A673 (cell line): ENCODE measurements at regions not wholly inside any gene's neighbourhood (a gene's known extent, or its start where the extent isn't known, plus 50 kb on each side); places are given as distances from the start of the nearest gene placed in this dataset.

ENCODE experiments used
- BruUV-seq: library from RNA; stranded (reverse); fragments of 400-500 nt; replicated peaks from 2 replicates; lab custom pipeline; 2021; lab: Mats Ljungman, UMichigan
- CTCF ChIA-PET: fragments of 300-600 bp; sonication (Branson Sonifier 250); formaldehyde crosslinking; loops from one replicate; lab custom pipeline; 2022; ENCODE audit warnings: antibody characterized with exemption; lab: Charles Lee
- POLR2A ChIA-PET: fragments of 300-600 bp; sonication (Branson Sonifier 250); formaldehyde crosslinking; loops from one replicate; lab custom pipeline; 2022; ENCODE audit warnings: antibody characterized with exemption; ENCODE audit not compliant: low non-redundant PET; lab: Charles Lee
- DNase-seq: peaks from one replicate; pipeline ENCODE4 v3.0.0-alpha.2; 2015; ENCODE audit warnings: low spot score
- H3K27ac ChIP-seq: fragments of 200-600 bp; sonication (generic); 2 replicates; pipeline ENCODE4 v1.5.1; 2016; ENCODE audit warnings: mixed run types, low read depth, mild to moderate bottlenecking, mixed read lengths, antibody characterized with exemption, low read length; ENCODE audit not compliant: poor library complexity, severe bottlenecking
- H3K27me3 ChIP-seq: fragments of 200-600 bp; sonication (generic); replicated peaks from 2 replicates; pipeline ENCODE4 v1.6.1; 2017; ENCODE audit warnings: mixed run types, low read depth, mild to moderate bottlenecking, mixed read lengths, antibody characterized with exemption, low read length; ENCODE audit not compliant: insufficient read depth, poor library complexity
- H3K36me3 ChIP-seq: fragments of 200-600 bp; sonication (generic); 2 replicates; pipeline ENCODE4 v1.6.1; 2016; ENCODE audit warnings: mixed run types, mild to moderate bottlenecking, mixed read lengths, antibody characterized with exemption, low read length; ENCODE audit not compliant: insufficient read depth, poor library complexity, severe bottlenecking
- H3K4me1 ChIP-seq: fragments of 200-600 bp; sonication (generic); 2 replicates; pipeline ENCODE4 v1.6.1; 2017; ENCODE audit warnings: mixed run types, mild to moderate bottlenecking, mixed read lengths, antibody characterized with exemption, low read length; ENCODE audit not compliant: insufficient read depth, poor library complexity, severe bottlenecking
- H3K4me3 ChIP-seq: fragments of 200-600 bp; sonication (generic); 2 replicates; pipeline ENCODE4 v1.5.1; 2016; ENCODE audit warnings: low read depth, mixed run types, mild to moderate bottlenecking, mixed read lengths, low read length; ENCODE audit not compliant: poor library complexity, severe bottlenecking
- H3K9me3 ChIP-seq: fragments of 200-600 bp; sonication (generic); 2 replicates; pipeline ENCODE4 v1.6.1; 2016; ENCODE audit warnings: mixed run types, low read depth, mild to moderate bottlenecking, mixed read lengths, antibody characterized with exemption, low read length; ENCODE audit not compliant: poor library complexity, severe bottlenecking
- CTCF ChIP-seq: fragments of 300-800, 200-600 bp; sonication (generic); conservative IDR thresholded peaks from 2 replicates; pipeline ENCODE4 v1.5.1; 2017; ENCODE audit warnings: low read depth, mild to moderate bottlenecking, antibody characterized with exemption, low read length, moderate library complexity, mixed read lengths
- EZH2 ChIP-seq: fragments of 200-600 bp; sonication (generic); IDR thresholded peaks from 2 replicates; pipeline ENCODE4 v1.6.1; 2017; ENCODE audit warnings: borderline replicate concordance, low read depth, mild to moderate bottlenecking, mixed read lengths, antibody characterized with exemption, low read length; ENCODE audit not compliant: poor library complexity, severe bottlenecking
- intact Hi-C: fragments of 100-400 bp; cut with micrococcal nuclease; formaldehyde crosslinking; loops from one replicate; pipeline ENCODE4 v1.10.0; 2022; ENCODE audit not compliant: unreplicated experiment

GRCh38 chr1:34425785-34426184, 249.1 kb downstream of the C1orf94 start:
- intact Hi-C loops, result no loop called here
- H3K4me3 ChIP-seq, result no peak overlapping the region
- H3K4me1 ChIP-seq, result no peaks in the 10 kb centered on the region
- BruUV-seq, result no TSS peak
- no peak overlapping the region for H3K27ac ChIP-seq
- no peaks in the 10 kb centered on the region for H3K27me3 ChIP-seq
- CTCF ChIA-PET, result no interaction called here
- DNase-seq, result no peak
- no peaks in the 10 kb centered on the region for H3K36me3 ChIP-seq
- POLR2A ChIA-PET, result no interaction called here
- no peak for TF ChIP-seq EZH2
- no peak for TF ChIP-seq CTCF
- no peaks in the 10 kb centered on the region for H3K9me3 ChIP-seq

- no peaks in the 10 kb centered on the region for H3K36me3 ChIP-seq
- ChIA-PET CTCF (no interaction called here), POLR2A (no interaction called here)
- TF ChIP-seq EZH2 (no peak), CTCF (no peak)
- no peak overlapping the region for H3K4me3 ChIP-seq
- H3K9me3 ChIP-seq, result no peaks in the 10 kb centered on the region
- H3K27ac ChIP-seq, result no peak overlapping the region
- BruUV-seq, result no TSS peak
- DNase-seq, result no peak
- intact Hi-C loops, result no loop called here
- H3K4me1 ChIP-seq, result no peaks in the 10 kb centered on the region
- H3K27me3 ChIP-seq, result no peaks in the 10 kb centered on the region
Observed at GRCh38 chr1:34426325-34426896, 249.7 kb downstream of the C1orf94 start.

- Histone ChIP-seq H3K27ac (no peak overlapping the region), H3K4me3 (no peak overlapping the region), H3K36me3 (no peaks in the 10 kb centered on the region), H3K27me3 (no peaks in the 10 kb centered on the region), H3K4me1 (no peaks in the 10 kb centered on the region), H3K9me3 (no peaks in the 10 kb centered on the region)
- TF ChIP-seq CTCF (no peak), EZH2 (no peak)
- BruUV-seq, result no TSS peak
- intact Hi-C loops, result no loop called here
- CTCF ChIA-PET, result no interaction called here
- POLR2A ChIA-PET, result no interaction called here
- DNase-seq, result no peak
Observed at GRCh38 chr1:34427170-34427569, 250.5 kb downstream of the C1orf94 start.
